Keratinocyte (primary cell): ENCODE measurements at regions not wholly inside any gene's neighbourhood (a gene's known extent, or its start where the extent isn't known, plus 50 kb on each side); places are given as distances from the start of the nearest gene placed in this dataset.

ENCODE experiments used
- EZH2 ChIP-seq: IDR thresholded peaks from one replicate; pipeline ENCODE4 v1.6.1; 2012; ENCODE audit warnings: inconsistent platforms, mild to moderate bottlenecking, low read length, moderate library complexity
- TF ChIP-seq, protein P1 (sequence below), 3 experiments: IDR thresholded peaks in 1 of 3; conservative IDR thresholded peaks in 1 of 3; optimal IDR thresholded peaks in 1 of 3; 2 replicates in 2 of 3; 3 replicates in 1 of 3; pipeline versions ENCODE3 to v1.5.1; 2011; ENCODE audit warnings: low read length in 3 of 3, mild to moderate bottlenecking in 3 of 3, moderate library complexity in 2 of 3, control low read depth in 1 of 3, inconsistent platforms in 1 of 3; ENCODE audit not compliant: insufficient read depth in 2 of 3; ENCODE audit errors: extremely low read depth in 1 of 3

DNA sequence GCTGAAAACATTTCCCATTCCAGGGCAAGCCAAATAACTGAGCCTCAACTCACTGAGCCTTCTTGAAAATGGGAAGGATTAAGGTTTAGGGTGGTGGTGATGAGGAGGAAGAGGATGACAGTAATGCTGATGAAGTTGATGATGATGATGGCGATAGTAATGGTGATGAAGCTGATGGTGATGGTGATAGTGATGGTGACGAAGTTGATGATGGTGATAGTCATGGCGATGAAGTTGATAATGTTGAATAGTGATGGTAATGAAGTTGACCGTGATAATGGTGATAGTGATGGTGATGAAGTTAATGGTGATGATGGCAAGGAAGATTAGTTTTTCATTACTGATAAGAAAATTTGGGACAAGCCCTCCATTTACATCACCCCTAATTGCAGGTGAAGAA, 285.8 kb upstream of the DYNLRB2 start:
- TF ChIP-seq, protein P1, sequence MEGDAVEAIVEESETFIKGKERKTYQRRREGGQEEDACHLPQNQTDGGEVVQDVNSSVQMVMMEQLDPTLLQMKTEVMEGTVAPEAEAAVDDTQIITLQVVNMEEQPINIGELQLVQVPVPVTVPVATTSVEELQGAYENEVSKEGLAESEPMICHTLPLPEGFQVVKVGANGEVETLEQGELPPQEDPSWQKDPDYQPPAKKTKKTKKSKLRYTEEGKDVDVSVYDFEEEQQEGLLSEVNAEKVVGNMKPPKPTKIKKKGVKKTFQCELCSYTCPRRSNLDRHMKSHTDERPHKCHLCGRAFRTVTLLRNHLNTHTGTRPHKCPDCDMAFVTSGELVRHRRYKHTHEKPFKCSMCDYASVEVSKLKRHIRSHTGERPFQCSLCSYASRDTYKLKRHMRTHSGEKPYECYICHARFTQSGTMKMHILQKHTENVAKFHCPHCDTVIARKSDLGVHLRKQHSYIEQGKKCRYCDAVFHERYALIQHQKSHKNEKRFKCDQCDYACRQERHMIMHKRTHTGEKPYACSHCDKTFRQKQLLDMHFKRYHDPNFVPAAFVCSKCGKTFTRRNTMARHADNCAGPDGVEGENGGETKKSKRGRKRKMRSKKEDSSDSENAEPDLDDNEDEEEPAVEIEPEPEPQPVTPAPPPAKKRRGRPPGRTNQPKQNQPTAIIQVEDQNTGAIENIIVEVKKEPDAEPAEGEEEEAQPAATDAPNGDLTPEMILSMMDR (optimal IDR thresholded peaks at IDR 0.05 in 1 of 3, IDR thresholded peaks at IDR 0.05 in 1 of 3, conservative IDR thresholded peaks at IDR 0.05 in 1 of 3; ENCODE audit: extremely low read depth in 1 of 3, insufficient read depth in 2 of 3, low read length in 3 of 3), result no peak
- no peak for TF ChIP-seq EZH2
